ENCODE measurements at regions not wholly inside any gene's neighbourhood (a gene's known extent, or its start where the extent isn't known, plus 50 kb on each side); places are given as distances from the start of the nearest gene placed in this dataset.

DNA sequence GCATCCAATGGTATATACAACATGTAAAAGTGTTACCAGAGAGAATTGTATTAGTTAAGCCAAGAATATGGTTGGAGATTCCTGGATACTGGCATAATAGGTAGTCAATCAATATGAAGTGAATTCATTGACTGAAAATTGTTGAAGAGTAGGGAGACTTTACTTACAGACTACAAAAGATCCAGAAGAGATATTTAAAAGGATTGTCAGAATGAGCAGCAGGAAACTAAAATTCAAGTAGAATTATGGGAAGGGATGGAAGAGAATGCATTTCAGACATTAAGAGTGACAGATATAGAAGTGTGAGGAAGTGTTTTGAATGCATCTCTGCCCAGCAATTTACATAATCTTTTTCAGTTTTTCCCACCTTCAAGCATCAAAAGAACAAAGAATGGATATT, 62.3 kb upstream of the POM121L12 start:
- TF ChIP-seq, protein P1, sequence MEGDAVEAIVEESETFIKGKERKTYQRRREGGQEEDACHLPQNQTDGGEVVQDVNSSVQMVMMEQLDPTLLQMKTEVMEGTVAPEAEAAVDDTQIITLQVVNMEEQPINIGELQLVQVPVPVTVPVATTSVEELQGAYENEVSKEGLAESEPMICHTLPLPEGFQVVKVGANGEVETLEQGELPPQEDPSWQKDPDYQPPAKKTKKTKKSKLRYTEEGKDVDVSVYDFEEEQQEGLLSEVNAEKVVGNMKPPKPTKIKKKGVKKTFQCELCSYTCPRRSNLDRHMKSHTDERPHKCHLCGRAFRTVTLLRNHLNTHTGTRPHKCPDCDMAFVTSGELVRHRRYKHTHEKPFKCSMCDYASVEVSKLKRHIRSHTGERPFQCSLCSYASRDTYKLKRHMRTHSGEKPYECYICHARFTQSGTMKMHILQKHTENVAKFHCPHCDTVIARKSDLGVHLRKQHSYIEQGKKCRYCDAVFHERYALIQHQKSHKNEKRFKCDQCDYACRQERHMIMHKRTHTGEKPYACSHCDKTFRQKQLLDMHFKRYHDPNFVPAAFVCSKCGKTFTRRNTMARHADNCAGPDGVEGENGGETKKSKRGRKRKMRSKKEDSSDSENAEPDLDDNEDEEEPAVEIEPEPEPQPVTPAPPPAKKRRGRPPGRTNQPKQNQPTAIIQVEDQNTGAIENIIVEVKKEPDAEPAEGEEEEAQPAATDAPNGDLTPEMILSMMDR (conservative IDR thresholded peaks at IDR 0.05) = no peak
- no peak for TF ChIP-seq EZH2 (IDR thresholded peaks at IDR 0.05; ENCODE audit: low read depth)
